ENCODE measurements at regions not wholly inside any gene's neighbourhood (a gene's known extent, or its start where the extent isn't known, plus 50 kb on each side); places are given as distances from the start of the nearest gene placed in this dataset.

GRCh38 chr4:177119691-177120090, 190.0 kb upstream of the NEIL3 start:
- TF ChIP-seq POLR2AphosphoS5 (IDR thresholded peaks at IDR 0.05; ENCODE audit: low read depth, low read length) (no peak), REST (IDR thresholded peaks at IDR 0.05; ENCODE audit: insufficient read depth in 1 of 2, low read depth in 2 of 2, low read length in 2 of 2) (no peak), TAF1 (IDR thresholded peaks at IDR 0.05; ENCODE audit: borderline replicate concordance, insufficient read depth, low read length) (no peak), FOXP2 (optimal IDR thresholded peaks at IDR 0.05; ENCODE audit: borderline replicate concordance, extremely low read depth, extremely low read length, insufficient read depth) (no peak), SIN3A (IDR thresholded peaks at IDR 0.05; ENCODE audit: borderline replicate concordance, insufficient read depth, low read length) (no peak)

GRCh38 chr4:177123811-177124210, 185.9 kb upstream of the NEIL3 start:
- TF ChIP-seq TAF1 (IDR thresholded peaks at IDR 0.05; ENCODE audit: borderline replicate concordance, insufficient read depth, low read length) (no peak), SIN3A (IDR thresholded peaks at IDR 0.05; ENCODE audit: borderline replicate concordance, insufficient read depth, low read length) (no peak), FOXP2 (optimal IDR thresholded peaks at IDR 0.05; ENCODE audit: borderline replicate concordance, extremely low read depth, extremely low read length, insufficient read depth) (no peak), POLR2AphosphoS5 (IDR thresholded peaks at IDR 0.05; ENCODE audit: low read depth, low read length) (no peak), REST (IDR thresholded peaks at IDR 0.05; ENCODE audit: insufficient read depth in 1 of 2, low read depth in 2 of 2, low read length in 2 of 2) (no peak)

- TF ChIP-seq FOXP2 (optimal IDR thresholded peaks at IDR 0.05; ENCODE audit: borderline replicate concordance, extremely low read depth, extremely low read length, insufficient read depth) (no peak), REST (IDR thresholded peaks at IDR 0.05; ENCODE audit: insufficient read depth in 1 of 2, low read depth in 2 of 2, low read length in 2 of 2) (no peak), POLR2AphosphoS5 (IDR thresholded peaks at IDR 0.05; ENCODE audit: low read depth, low read length) (no peak), TAF1 (IDR thresholded peaks at IDR 0.05; ENCODE audit: borderline replicate concordance, insufficient read depth, low read length) (no peak), SIN3A (IDR thresholded peaks at IDR 0.05; ENCODE audit: borderline replicate concordance, insufficient read depth, low read length) (no peak)
These were observed 185.2 kb upstream of the NEIL3 start for GRCh38 chr4:177124349-177125064.

- TF ChIP-seq SIN3A (IDR thresholded peaks at IDR 0.05; ENCODE audit: borderline replicate concordance, insufficient read depth, low read length) (no peak), POLR2AphosphoS5 (IDR thresholded peaks at IDR 0.05; ENCODE audit: low read depth, low read length) (no peak), REST (IDR thresholded peaks at IDR 0.05; ENCODE audit: insufficient read depth in 1 of 2, low read depth in 2 of 2, low read length in 2 of 2) (no peak), TAF1 (IDR thresholded peaks at IDR 0.05; ENCODE audit: borderline replicate concordance, insufficient read depth, low read length) (no peak)
These were observed 184.0 kb upstream of the NEIL3 start for GRCh38 chr4:177125656-177126055.

Measured in PFSK-1 (cell line).